RPMI7951 (cell line): ENCODE measurements at regions not wholly inside any gene's neighbourhood (a gene's known extent, or its start where the extent isn't known, plus 50 kb on each side); places are given as distances from the start of the nearest gene placed in this dataset.
"Not testable (repeated sequence)": the region's sequence is repeated elsewhere in the genome, so short reads cannot be mapped to it uniquely, and the experiment has no call there.

Experiments
- DNase-seq: peaks from one replicate; pipeline ENCODE4 v3.0.0-alpha.2; 2012; ENCODE audit warnings: low read depth

GRCh38 chr18:14606546-14606945 is 63.1 kb upstream of the POTEC start:
- not testable (repeated sequence) for DNase-seq

GRCh38 chr18:14607360-14607759 is 64.0 kb upstream of the POTEC start:
- not testable (repeated sequence) for DNase-seq

- DNase-seq = not testable (repeated sequence)
These were observed 69.0 kb upstream of the POTEC start for GRCh38 chr18:14612422-14612821.

GRCh38 chr18:14614485-14614884 is 71.1 kb upstream of the POTEC start:
- not testable (repeated sequence) for DNase-seq

- DNase-seq = not testable (repeated sequence)
These were observed 83.9 kb upstream of the POTEC start for GRCh38 chr18:14627336-14627735.

- not testable (repeated sequence) for DNase-seq
These were observed 85.1 kb upstream of the POTEC start for GRCh38 chr18:14628323-14628978.

- DNase-seq = not testable (repeated sequence)
These were observed 85.6 kb upstream of the POTEC start for GRCh38 chr18:14628979-14629325.

GRCh38 chr18:14632976-14633375 is 89.6 kb upstream of the POTEC start:
- not testable (repeated sequence) for DNase-seq

- not testable (repeated sequence) for DNase-seq
These were observed 94.6 kb upstream of the POTEC start for GRCh38 chr18:14638008-14638407.

- DNase-seq = not testable (repeated sequence)
These were observed 97.7 kb upstream of the POTEC start for GRCh38 chr18:14641121-14641520.

- not testable (repeated sequence) for DNase-seq
These were observed 100.4 kb upstream of the POTEC start for GRCh38 chr18:14643715-14644290.

- DNase-seq = not testable (repeated sequence)
These were observed 54.9 kb upstream of the ANKRD30B start for GRCh38 chr18:14693051-14693450.

GRCh38 chr18:14693882-14694281 is 54.1 kb upstream of the ANKRD30B start:
- peak; percentile 58 for DNase-seq

GRCh38 chr18:14698006-14698405 is 50.0 kb upstream of the ANKRD30B start:
- peak; percentile 20 for DNase-seq
